ENCODE measurements at regions not wholly inside any gene's neighbourhood (a gene's known extent, or its start where the extent isn't known, plus 50 kb on each side); places are given as distances from the start of the nearest gene placed in this dataset.

DNA sequence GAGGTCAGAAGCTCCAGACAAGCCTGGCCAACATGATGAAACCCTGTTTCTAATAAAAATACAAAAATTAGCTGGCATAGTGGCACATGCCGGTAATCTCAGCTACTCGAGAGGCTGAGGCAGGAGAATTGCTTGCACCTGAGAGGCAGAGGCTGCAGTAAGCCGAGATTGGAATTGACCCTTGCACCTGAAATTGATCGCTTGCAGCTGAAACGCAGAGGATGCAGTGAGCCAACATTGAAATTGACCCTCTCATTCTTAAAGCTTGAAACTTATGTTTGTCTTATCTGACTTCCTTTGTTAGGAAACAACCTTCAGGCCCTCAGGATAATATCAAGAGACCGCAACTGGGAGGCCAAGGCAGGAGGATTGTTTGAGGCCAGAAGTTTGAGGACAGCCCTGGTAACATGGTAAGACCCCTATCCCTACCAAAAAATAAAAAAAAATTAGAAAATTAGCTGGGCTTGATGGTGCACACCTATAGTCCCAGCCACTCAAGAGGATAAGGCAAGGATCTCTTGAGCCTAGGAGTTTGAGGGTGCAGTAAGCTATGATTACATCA is 376.6 kb upstream of the XYLT1 start:
- DNase-seq: no peak

GRCh38 chr16:17846030-17846429 is 375.3 kb upstream of the XYLT1 start:
- DNase-seq: no peak

GRCh38 chr16:17845031-17845430 is 374.3 kb upstream of the XYLT1 start:
- no peak for DNase-seq

DNA sequence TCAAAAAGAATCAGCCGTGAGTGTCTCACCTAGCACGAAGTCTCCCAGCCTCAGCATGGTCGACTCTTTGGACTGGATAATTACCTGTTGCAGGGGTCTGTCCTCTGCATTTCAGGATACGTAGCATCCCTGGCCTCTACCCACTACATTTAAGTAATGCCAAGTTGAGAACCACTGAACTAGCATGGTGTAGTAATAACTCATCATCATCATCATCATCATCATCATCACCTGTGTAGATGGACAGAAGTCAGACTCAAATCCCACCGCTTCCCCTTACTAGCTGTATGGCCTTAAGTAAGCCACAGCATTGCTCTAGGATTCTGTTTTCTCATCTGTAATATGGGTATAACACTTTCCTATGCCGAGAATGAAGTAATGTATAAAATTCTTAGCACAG is 373.1 kb upstream of the XYLT1 start:
- DNase-seq: no peak

GRCh38 chr16:17839907-17840306 is 369.1 kb upstream of the XYLT1 start:
- DNase-seq: no peak

GRCh38 chr16:17839272-17839671 is 368.5 kb upstream of the XYLT1 start:
- DNase-seq: no peak

- DNase-seq: no peak
These were observed 366.3 kb upstream of the XYLT1 start for GRCh38 chr16:17836868-17837602.

DNA sequence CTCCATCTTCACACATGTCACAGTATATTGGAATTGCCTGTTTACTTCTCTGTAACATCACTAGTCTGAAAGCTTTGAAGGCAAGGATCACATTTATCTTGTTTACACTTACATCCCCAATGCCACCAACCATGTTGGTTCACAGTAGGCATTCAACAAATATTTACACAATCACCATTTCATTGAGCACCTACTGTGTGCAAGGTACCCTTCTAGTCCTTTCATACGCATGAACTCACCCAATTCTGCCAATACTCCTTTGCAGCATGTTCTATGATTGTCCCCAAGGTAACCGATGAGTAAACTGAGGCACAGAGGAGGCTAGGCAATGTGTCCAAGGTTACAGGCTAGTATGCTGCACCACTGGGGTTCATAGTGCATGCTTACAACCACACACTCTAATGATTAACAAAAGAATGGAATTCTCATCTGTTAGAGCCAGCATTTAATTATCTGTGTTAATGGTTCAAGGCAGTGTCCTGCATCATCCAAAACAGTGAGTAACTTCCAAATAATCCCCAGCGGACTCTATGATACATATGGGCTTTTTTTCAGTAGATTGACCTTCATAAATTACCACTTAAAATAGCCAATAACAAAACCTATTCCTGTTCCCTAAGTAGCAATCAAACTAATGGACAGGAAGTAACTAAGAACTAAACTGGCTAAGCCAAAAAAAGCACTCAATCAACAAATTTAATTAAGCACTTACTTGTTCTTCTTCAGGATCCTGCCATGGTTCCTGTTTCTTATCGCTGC is 364.5 kb upstream of the XYLT1 start:
- DNase-seq: no peak

GRCh38 chr16:17832738-17833137 is 362.0 kb upstream of the XYLT1 start:
- DNase-seq: no peak

DNA sequence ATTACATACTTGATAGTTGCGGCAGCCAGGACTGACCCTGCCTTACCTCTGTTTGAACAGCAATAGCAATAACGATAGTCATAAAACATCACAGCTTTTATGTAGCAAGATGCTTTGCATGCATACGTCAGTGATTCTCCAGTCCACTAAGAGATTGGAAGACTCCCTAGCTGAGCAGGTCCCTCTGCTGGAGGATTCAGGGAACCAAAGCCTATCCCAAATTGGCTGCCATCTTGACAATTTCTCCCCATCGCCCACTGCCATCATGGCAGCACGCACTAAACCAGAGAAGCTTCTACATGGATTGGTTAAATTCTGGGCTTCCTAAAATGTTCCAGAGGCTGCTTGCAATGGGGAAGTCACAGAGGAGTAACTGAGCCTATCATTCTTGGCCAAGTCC is 360.6 kb upstream of the XYLT1 start:
- no peak for DNase-seq

GRCh38 chr16:17830651-17831050 is 359.9 kb upstream of the XYLT1 start:
- no peak for DNase-seq

DNA sequence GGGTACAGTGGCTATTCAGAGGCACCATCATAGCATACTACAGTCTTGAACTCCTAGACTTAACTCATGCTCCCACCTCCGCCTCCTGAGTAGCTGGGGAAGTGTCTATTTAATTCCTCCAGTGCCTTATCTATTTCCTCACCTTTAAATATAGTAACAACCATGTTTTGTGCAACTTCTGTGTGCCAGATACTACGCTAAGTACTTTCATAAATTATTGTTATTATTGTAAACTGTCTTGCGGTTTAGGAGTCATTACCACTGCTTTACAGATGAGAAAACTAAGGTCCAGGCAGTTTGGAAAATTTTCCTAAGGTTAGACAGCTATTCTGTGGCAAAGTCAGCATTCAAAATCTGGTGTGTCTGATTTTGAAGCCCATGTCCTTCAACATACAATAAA is 359.1 kb upstream of the XYLT1 start:
- no peak for DNase-seq

DNA sequence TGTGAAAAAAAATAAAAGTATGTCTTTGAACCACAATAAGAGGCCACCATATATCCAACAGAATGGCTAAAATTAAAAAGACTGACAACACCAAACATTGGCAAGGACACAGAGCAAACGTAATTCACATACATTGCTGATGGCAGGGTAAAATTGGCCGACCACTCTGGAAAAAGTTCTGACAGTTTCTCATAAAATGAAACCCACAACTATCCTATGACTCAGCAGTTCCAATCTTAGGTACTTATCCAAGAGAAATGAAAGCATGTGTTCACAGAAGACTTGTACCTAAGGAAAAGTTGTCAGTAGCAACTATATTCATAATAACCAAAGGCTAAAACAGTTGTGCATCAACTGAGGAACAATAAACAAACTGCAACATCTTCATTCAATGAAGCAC is 357.3 kb upstream of the XYLT1 start:
- no peak for DNase-seq

DNA sequence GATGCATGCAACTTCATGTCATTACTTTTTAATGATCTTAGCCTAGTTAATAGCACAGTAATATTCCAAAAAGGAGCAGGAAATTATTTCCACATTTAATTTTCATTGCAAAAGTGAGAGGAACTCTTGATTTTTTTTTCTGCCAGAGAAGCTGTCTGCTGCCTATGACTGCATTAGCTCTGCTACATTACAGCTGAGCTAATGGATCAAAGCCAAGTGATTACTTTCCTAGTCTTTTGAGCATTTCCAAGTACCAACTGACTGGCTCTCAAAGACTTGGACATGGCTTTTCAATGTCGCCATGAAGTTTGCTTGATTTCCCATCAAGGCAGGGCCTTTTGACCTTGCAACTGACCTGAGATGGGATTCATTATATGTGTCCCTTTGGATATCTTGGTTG is 356.6 kb upstream of the XYLT1 start:
- no peak for DNase-seq

- DNase-seq: no peak
These were observed 347.2 kb upstream of the XYLT1 start for GRCh38 chr16:17817943-17818342.

DNA sequence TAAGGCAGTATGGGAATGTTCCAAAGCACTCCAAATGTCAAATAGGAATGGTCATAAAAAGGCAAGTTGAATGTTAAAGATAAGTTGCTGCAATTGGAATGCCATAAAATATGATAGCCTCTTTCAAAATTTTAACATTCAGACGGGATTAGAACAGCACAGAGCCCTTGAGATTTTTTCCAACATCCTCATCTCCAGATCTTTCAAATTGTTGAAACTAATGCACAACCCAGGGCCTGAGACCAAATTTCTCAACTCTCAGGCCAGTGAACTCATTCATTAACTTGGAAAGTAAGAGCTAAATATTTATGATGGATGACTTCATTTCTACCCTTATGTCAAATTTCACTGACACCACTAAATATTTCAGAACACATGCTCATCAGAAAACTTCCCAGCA is 346.5 kb upstream of the XYLT1 start:
- no peak for DNase-seq

GRCh38 chr16:17812771-17813170 is 342.0 kb upstream of the XYLT1 start:
- DNase-seq: no peak

- no peak for DNase-seq
These were observed 334.1 kb upstream of the XYLT1 start for GRCh38 chr16:17804857-17805256.

DNA sequence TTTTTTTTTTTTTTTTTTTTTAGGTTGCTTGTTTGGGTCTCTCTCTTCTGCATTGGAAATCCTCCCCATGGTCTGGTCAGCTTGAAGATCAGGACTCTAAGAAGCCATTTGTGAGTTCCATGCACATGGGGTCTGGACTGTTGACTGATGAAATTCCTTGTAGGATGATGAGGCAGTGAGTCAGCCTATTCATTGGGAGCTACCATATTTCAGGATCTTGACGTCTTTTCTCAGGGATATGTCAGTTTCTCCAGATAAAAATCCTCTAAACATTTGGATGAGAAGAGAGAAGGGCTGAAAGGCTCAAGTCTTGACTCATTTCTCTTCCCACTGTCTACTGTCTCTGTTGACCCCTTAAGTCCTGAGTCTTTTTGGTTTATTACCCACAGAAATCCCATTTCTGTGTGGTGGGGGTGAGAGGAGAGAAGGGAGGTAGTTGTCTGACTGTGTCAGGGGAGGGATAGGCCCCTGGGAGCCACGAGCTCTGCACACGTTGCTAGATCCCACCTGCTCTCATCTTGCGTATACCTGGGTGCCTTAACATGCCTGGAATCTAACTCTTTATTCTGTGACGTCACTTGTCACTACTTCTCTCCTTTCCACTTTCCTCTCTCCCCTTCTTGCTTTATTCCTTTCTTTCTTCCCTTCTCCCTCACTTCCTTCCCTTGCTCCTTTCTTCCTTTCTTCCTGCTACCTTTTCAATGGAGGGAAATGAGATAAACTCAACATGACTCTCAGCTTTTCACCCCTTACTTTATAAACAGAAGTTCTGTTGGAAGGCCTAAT is 333.1 kb upstream of the XYLT1 start:
- no peak for DNase-seq

- DNase-seq: no peak
These were observed 331.8 kb upstream of the XYLT1 start for GRCh38 chr16:17802571-17802970.

DNA sequence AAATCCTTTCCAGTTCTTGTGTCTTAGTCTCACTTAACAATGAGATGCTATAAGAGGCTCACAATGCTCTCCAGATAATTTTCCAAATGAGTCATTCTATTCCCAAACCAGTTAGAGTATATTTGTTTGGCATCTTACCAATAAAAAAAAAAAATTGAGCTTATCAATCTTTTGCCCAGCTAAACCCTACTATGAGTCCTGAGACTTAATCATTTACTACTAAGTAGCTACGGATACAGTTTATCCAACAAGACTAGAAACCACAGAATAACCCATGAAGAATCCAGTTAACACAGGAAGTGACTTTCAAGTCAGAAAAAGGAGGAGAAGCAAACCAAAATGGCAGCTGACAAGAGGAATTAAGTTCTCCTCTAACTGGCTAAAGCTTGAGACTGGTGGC is 330.3 kb upstream of the XYLT1 start:
- DNase-seq: no peak

- DNase-seq: no peak
These were observed 328.0 kb upstream of the XYLT1 start for GRCh38 chr16:17798716-17799115.

DNA sequence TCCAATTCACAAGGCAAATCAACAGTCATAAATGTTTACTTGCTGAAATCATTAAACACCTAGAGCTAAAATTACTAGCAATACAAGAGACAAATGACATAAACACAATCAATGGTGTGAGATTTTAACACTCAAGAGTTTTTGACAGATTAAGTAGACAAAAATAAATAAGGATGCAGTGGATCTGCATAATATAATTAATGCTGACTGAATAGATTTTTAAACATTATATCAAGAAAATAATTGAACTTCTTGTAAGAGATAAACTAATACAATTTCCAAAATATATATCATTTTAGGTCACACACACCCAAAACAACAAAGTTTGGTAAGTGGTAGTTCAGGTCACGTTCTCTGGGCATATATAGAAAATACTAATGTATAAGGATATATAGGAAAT is 322.6 kb upstream of the XYLT1 start:
- no peak for DNase-seq

DNA sequence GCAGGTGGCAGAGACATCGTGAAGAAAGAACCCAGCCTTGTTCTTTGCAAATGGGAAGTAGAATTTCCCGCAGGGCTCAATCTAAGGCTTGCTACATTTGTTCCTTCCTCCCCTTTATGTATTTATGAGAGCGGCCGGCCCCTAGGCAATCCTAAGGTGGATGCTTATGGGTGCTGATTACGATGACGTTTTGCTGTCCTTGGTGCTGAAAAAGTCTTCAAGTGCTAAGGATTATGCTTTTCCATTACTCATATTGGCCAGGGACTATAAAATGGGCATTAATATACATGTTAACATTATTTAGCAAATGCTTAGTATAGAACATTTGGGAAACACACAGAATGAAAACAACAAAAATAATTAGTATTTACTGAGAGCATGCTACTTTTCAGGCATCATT is 313.3 kb upstream of the XYLT1 start:
- no peak for DNase-seq
